SK-N-SH treated with all-trans-retinoic acid at 6 μM for 48 hours (cell line): ENCODE measurements at regions not wholly inside any gene's neighbourhood (a gene's known extent, or its start where the extent isn't known, plus 50 kb on each side); places are given as distances from the start of the nearest gene placed in this dataset.

ENCODE experiments used
- PPARA ChIP-seq: fragments of 250-450 bp; sonication (Bioruptor Pico); IDR thresholded peaks from 2 replicates; pipeline ENCODE4 v1.5.0; 2020; ENCODE audit warnings: mild to moderate bottlenecking, borderline replicate concordance
- RARB ChIP-seq: fragments of 250-450 bp; sonication (Bioruptor Pico); IDR thresholded peaks from 2 replicates; pipeline ENCODE4 v1.8.0; 2021; ENCODE audit warnings: mild to moderate bottlenecking, moderate library complexity
- TOX ChIP-seq: fragments of 250-450 bp; sonication (Bioruptor Pico); IDR thresholded peaks from 2 replicates; pipeline ENCODE4 v1.8.0; 2021; ENCODE audit warnings: mild to moderate bottlenecking, moderate library complexity, borderline replicate concordance
- ZNF8 ChIP-seq: fragments of 450-650 bp; formaldehyde crosslinking; IDR thresholded peaks from 2 replicates; pipeline ENCODE4 v1.5.0; 2020; ENCODE audit warnings: mild to moderate bottlenecking, moderate library complexity

- no peak for TF ChIP-seq ZNF8
- TF ChIP-seq PPARA (CRISPR knock-in tag): no peak
- TF ChIP-seq RARB (CRISPR knock-in tag): no peak
- no peak for TF ChIP-seq TOX (CRISPR knock-in tag)
These were observed 56.0 kb downstream of the OLFML3 start for GRCh38 chr1:114035304-114035700.
